Hematopoietic multipotent progenitor cell treated with erythropoietin and hydrocortisone succinate and interleukin-3 and kit ligand, for 4 days (in vitro differentiated cells): ENCODE measurements at regions not wholly inside any gene's neighbourhood (a gene's known extent, or its start where the extent isn't known, plus 50 kb on each side); places are given as distances from the start of the nearest gene placed in this dataset.

Experiments used
- DNase-seq: peaks from one replicate; pipeline ENCODE4 v3.0.0-alpha.2; 2015

- peak; percentile 31 for DNase-seq
Measured at GRCh38 chr2:11955884-11956291, 209.5 kb downstream of the LPIN1 start.

- DNase-seq = no peak
Measured at GRCh38 chr2:11962707-11963328, 216.4 kb downstream of the LPIN1 start.

- DNase-seq = no peak
Measured at GRCh38 chr2:11963966-11964365, 217.5 kb downstream of the LPIN1 start.

- DNase-seq = peak; percentile 99
Measured at GRCh38 chr2:11967946-11968465, 221.6 kb downstream of the LPIN1 start.

GRCh38 chr2:11968521-11968920, 222.1 kb downstream of the LPIN1 start:
- DNase-seq = no peak

GRCh38 chr2:11969774-11970173, 223.3 kb downstream of the LPIN1 start:
- DNase-seq = no peak

- DNase-seq = no peak
Measured at GRCh38 chr2:11974573-11974972, 228.1 kb downstream of the LPIN1 start.

GRCh38 chr2:11975373-11975772, 228.9 kb downstream of the LPIN1 start:
- no peak for DNase-seq

- DNase-seq = no peak
Measured at GRCh38 chr2:11976073-11976472, 229.6 kb downstream of the LPIN1 start.

GRCh38 chr2:11977766-11978524, 231.5 kb downstream of the LPIN1 start:
- no peak for DNase-seq

- no peak for DNase-seq
Measured at GRCh38 chr2:11980809-11981208, 234.4 kb downstream of the LPIN1 start.

GRCh38 chr2:11983401-11983800, 237.0 kb downstream of the LPIN1 start:
- no peak for DNase-seq

GRCh38 chr2:11983870-11984269, 237.4 kb downstream of the LPIN1 start:
- no peak for DNase-seq

GRCh38 chr2:11984316-11985158, 238.1 kb downstream of the LPIN1 start:
- no peak for DNase-seq

GRCh38 chr2:11985817-11986566, 239.6 kb downstream of the LPIN1 start:
- DNase-seq = no peak

GRCh38 chr2:11987151-11987550, 240.7 kb downstream of the LPIN1 start:
- DNase-seq = no peak

- no peak for DNase-seq
Measured at GRCh38 chr2:11988691-11989353, 242.4 kb downstream of the LPIN1 start.

- no peak for DNase-seq
Measured at GRCh38 chr2:11989354-11989703, 242.9 kb downstream of the LPIN1 start.

- no peak for DNase-seq
Measured at GRCh38 chr2:11990576-11990975, 244.1 kb downstream of the LPIN1 start.

GRCh38 chr2:11993749-11994148, 247.3 kb downstream of the LPIN1 start:
- no peak for DNase-seq

GRCh38 chr2:11995456-11995855, 249.0 kb downstream of the LPIN1 start:
- no peak for DNase-seq

- DNase-seq = no peak
Measured at GRCh38 chr2:11996618-11997017, 250.2 kb downstream of the LPIN1 start.
